OCI-LY7 (cell line): ENCODE measurements at regions not wholly inside any gene's neighbourhood (a gene's known extent, or its start where the extent isn't known, plus 50 kb on each side); places are given as distances from the start of the nearest gene placed in this dataset.

Experiments used
- BruUV-seq: library from RNA; stranded (reverse); fragments of 400-500 nt; replicated peaks from 2 replicates; lab custom pipeline; 2021; lab: Mats Ljungman, UMichigan
- CTCF ChIA-PET: fragments of 300-600 bp; sonication (Branson Sonifier 250); formaldehyde crosslinking; loops from one replicate; lab custom pipeline; 2022; ENCODE audit warnings: antibody characterized with exemption; ENCODE audit not compliant: unreplicated experiment; lab: Charles Lee
- POLR2A ChIA-PET: fragments of 300-600 bp; sonication (Branson Sonifier 250); formaldehyde crosslinking; loops from one replicate; lab custom pipeline; 2022; ENCODE audit warnings: antibody characterized with exemption; lab: Charles Lee
- DNase-seq: peaks from one replicate; pipeline ENCODE4 v3.0.0-alpha.2; 2015; ENCODE audit warnings: low spot score
- H2AFZ ChIP-seq: fragments of 200-600 bp; sonication (generic), shearing (Covaris generic); 2 replicates; pipeline ENCODE4 v1.6.1; 2014; ENCODE audit warnings: mild to moderate bottlenecking, antibody characterized with exemption, low read length, moderate library complexity
- H3K27ac ChIP-seq: fragments of 200-600 bp; sonication (generic); 2 replicates; pipeline ENCODE4 v1.5.1; 2014; ENCODE audit warnings: mixed run types, low read depth, mild to moderate bottlenecking, moderate library complexity, low read length, inconsistent platforms; ENCODE audit not compliant: poor library complexity, severe bottlenecking
- H3K36me3 ChIP-seq: fragments of 200-600 bp; sonication (generic); 2 replicates; pipeline ENCODE4 v1.6.1; 2014; ENCODE audit warnings: mild to moderate bottlenecking, antibody characterized with exemption, low read length, moderate library complexity, mixed read lengths; ENCODE audit not compliant: insufficient read depth
- H3K4me1 ChIP-seq: fragments of 200-600 bp; sonication (generic); 2 replicates; pipeline ENCODE4 v1.5.1; 2014; ENCODE audit warnings: mild to moderate bottlenecking, low read length; ENCODE audit not compliant: insufficient read depth, poor library complexity, severe bottlenecking
- H3K4me2 ChIP-seq: fragments of 200-600 bp; sonication (generic); 2 replicates; pipeline ENCODE4 v1.6.1; 2014; ENCODE audit warnings: mild to moderate bottlenecking, low read length
- H3K4me3 ChIP-seq: fragments of 200-600 bp; sonication (generic); 2 replicates; pipeline ENCODE4 v1.5.1; 2014; ENCODE audit warnings: mild to moderate bottlenecking, low read depth, low read length; ENCODE audit not compliant: poor library complexity, severe bottlenecking
- H3K79me2 ChIP-seq: fragments of 200-600 bp; sonication (generic); 2 replicates; pipeline ENCODE4 v1.6.1; 2016; ENCODE audit warnings: low read depth, mild to moderate bottlenecking, low read length, moderate library complexity, mixed read lengths; ENCODE audit not compliant: insufficient read depth
- H3K9me2 ChIP-seq: fragments of 200-600 bp; sonication (generic); 2 replicates; pipeline ENCODE4 v1.6.1; 2016; ENCODE audit warnings: mild to moderate bottlenecking, low read length, mixed read lengths; ENCODE audit not compliant: insufficient read depth
- H3K9me3 ChIP-seq: fragments of 200-600 bp; sonication (generic); 2 replicates; pipeline ENCODE4 v1.6.1; 2014; ENCODE audit warnings: mild to moderate bottlenecking, mixed run types, low read length, mixed read lengths
- H4K20me1 ChIP-seq: fragments of 200-600 bp; sonication (generic); 2 replicates; pipeline ENCODE4 v1.6.1; 2014; ENCODE audit warnings: mild to moderate bottlenecking, antibody characterized with exemption, low read length, moderate library complexity, mixed read lengths; ENCODE audit not compliant: insufficient read depth
- EZH2phosphoT487 ChIP-seq: fragments of 200-600 bp; sonication (generic); IDR thresholded peaks from 2 replicates; pipeline ENCODE4 v1.6.1; 2018; ENCODE audit warnings: low read depth, borderline replicate concordance, mild to moderate bottlenecking, mixed run types, antibody characterized with exemption, low read length, moderate library complexity, mixed read lengths
- intact Hi-C: fragments of 100-400 bp; cut with micrococcal nuclease; formaldehyde crosslinking; loops from one replicate; pipeline ENCODE4 v1.10.0; 2022; ENCODE audit not compliant: unreplicated experiment
- TF ChIP-seq, protein P1 (sequence below): fragments of 200-600 bp; sonication (generic); conservative IDR thresholded peaks from 2 replicates; pipeline ENCODE4 v1.5.1; 2014; ENCODE audit warnings: mild to moderate bottlenecking, antibody characterized with exemption, low read length, moderate library complexity, mixed read lengths

DNA sequence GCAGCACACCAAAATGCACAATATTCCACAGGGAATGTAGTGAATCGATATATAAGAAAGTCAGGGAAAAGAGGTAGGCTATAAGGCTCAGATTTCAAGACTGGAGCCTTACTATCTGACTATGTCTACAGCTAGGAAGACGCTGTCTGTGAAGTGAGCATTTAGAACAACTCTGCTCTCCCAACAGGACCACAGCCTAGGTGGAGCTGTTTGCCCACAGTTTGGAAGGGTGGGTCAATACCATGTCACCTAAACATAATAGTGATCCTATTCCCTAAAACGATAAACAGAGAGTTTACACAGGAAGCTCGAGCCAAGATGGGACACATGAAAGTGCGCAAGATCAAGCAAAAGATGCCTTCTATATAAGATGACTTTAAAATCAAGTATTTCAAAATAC is 2486.0 kb upstream of the PCDH20 start:
- intact Hi-C loops = no loop called here
- Histone ChIP-seq H3K9me3 (no peaks in the 10 kb centered on the region), H2AFZ (no peak overlapping the region), H3K4me3 (no peak overlapping the region), H3K9me2 (no peaks in the 10 kb centered on the region), H3K27ac (no peak overlapping the region), H3K4me1 (no peaks in the 10 kb centered on the region), H4K20me1 (no peaks in the 10 kb centered on the region), H3K4me2 (no peak overlapping the region), H3K79me2 (no peaks in the 10 kb centered on the region), H3K36me3 (no peaks in the 10 kb centered on the region)
- no peak for TF ChIP-seq EZH2phosphoT487
- TF ChIP-seq, protein P1, sequence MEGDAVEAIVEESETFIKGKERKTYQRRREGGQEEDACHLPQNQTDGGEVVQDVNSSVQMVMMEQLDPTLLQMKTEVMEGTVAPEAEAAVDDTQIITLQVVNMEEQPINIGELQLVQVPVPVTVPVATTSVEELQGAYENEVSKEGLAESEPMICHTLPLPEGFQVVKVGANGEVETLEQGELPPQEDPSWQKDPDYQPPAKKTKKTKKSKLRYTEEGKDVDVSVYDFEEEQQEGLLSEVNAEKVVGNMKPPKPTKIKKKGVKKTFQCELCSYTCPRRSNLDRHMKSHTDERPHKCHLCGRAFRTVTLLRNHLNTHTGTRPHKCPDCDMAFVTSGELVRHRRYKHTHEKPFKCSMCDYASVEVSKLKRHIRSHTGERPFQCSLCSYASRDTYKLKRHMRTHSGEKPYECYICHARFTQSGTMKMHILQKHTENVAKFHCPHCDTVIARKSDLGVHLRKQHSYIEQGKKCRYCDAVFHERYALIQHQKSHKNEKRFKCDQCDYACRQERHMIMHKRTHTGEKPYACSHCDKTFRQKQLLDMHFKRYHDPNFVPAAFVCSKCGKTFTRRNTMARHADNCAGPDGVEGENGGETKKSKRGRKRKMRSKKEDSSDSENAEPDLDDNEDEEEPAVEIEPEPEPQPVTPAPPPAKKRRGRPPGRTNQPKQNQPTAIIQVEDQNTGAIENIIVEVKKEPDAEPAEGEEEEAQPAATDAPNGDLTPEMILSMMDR = no peak
- CTCF ChIA-PET = no interaction called here
- DNase-seq = no peak
- BruUV-seq = no TSS peak
- POLR2A ChIA-PET = no interaction called here

DNA sequence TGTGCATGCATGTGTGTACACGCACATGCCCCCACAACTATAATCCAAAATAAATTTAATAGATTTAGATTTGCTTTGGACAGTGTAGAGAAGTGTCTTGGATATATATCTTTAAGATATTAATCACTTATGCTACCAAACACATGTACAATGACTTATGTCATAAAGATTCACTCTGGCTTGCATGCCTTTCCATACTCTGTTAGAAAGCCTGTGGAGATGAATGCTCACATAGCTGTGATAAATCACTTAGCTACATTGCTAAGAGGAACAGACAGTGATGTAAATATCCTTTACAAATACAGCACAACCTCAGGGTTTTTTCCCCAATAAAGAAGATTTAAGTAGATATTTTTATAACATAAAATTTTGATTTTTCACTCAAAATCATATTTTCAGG is 2484.8 kb upstream of the PCDH20 start:
- intact Hi-C loops = no loop called here
- POLR2A ChIA-PET = no interaction called here
- Histone ChIP-seq H3K9me3 (no peaks in the 10 kb centered on the region), H3K27ac (no peak overlapping the region), H4K20me1 (no peaks in the 10 kb centered on the region), H3K4me2 (no peak overlapping the region), H2AFZ (no peak overlapping the region), H3K4me3 (no peak overlapping the region), H3K79me2 (no peaks in the 10 kb centered on the region), H3K9me2 (no peaks in the 10 kb centered on the region), H3K36me3 (no peaks in the 10 kb centered on the region), H3K4me1 (no peaks in the 10 kb centered on the region)
- no peak for TF ChIP-seq EZH2phosphoT487
- TF ChIP-seq, protein P1 = no peak
- no TSS peak for BruUV-seq
- CTCF ChIA-PET = no interaction called here
- no peak for DNase-seq

DNA sequence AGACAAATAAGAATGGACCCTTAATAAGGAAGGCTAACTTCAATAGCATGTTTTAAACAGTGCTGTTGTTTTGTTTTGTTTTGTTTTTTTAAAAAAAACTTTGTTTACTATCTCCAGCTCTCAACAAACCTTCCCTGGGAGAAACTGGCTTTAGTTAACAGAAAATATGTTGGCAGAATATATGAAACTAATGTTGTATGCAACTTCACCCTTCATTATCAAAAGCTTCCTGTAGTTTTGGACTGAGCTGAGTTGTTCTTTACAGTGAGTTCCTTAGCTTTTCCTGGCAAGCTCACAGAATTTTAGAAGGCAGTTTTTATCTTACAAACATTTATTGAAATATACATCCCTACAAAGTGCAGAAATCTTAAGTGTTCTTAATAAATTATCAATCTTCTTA is 2480.7 kb upstream of the PCDH20 start:
- intact Hi-C loops = no loop called here
- no TSS peak for BruUV-seq
- Histone ChIP-seq H3K4me3 (no peak overlapping the region), H3K36me3 (no peaks in the 10 kb centered on the region), H2AFZ (no peak overlapping the region), H3K9me2 (no peaks in the 10 kb centered on the region), H3K9me3 (no peaks in the 10 kb centered on the region), H4K20me1 (no peaks in the 10 kb centered on the region), H3K4me2 (no peak overlapping the region), H3K79me2 (no peaks in the 10 kb centered on the region), H3K27ac (no peak overlapping the region), H3K4me1 (no peaks in the 10 kb centered on the region)
- POLR2A ChIA-PET = no interaction called here
- no peak for DNase-seq
- CTCF ChIA-PET = no interaction called here
- no peak for TF ChIP-seq EZH2phosphoT487
- TF ChIP-seq, protein P1 = no peak
